GM19452 (cell line): ENCODE measurements at regions not wholly inside any gene's neighbourhood (a gene's known extent, or its start where the extent isn't known, plus 50 kb on each side); places are given as distances from the start of the nearest gene placed in this dataset.

Source experiments
- ATAC-seq: cut with Tn5 transposase; IDR thresholded peaks from one replicate; pipeline ENCODE4 v1.9.1; 2021; ENCODE audit not compliant: unreplicated experiment

DNA sequence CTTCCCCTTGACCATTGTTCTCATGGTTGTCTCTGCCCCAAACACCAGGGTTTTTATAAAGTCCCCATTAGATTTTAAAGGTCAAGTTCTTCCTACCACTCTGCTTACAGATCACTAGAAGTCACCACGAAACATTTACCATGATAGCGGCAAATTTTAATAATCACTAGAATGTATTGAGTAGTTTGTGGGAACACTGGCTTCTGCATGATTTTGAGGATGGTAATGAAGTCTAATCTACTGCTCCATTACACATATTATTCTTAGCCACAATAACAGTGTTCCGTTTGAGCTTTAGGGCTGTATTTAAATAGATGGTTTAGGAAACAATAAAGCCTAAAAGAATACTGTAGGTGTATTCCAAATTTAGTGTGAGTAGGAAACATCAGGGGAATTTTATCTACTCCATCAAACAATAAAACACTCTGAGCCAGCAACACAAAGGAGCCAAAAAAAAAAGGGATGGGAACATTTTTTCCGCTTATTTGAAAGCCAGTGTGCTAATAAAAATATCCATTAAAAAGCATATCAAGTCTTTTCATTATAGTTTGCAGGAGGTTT is 49.7 kb downstream of the KLF12 start:
- ATAC-seq = no peak

DNA sequence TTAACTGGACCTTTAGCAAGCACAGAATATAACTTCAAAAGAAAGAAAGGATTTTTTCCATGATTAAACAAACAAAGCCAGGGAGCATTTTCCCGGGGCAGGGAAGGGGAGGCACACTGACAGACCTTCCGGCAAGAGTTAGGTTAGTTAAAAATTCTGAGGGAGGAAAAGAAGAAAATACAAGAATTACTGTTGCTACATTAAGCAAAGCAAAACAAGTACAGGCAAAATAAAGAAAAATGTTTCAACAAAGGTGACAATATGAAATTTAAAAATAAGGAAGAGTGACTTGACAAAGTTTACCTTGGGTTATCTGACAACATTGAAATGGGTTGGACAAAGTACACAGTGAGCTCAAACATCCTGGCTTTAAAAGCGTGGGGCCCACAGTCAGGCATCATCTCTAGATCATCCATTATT is 51.5 kb downstream of the KLF12 start:
- no peak for ATAC-seq

DNA sequence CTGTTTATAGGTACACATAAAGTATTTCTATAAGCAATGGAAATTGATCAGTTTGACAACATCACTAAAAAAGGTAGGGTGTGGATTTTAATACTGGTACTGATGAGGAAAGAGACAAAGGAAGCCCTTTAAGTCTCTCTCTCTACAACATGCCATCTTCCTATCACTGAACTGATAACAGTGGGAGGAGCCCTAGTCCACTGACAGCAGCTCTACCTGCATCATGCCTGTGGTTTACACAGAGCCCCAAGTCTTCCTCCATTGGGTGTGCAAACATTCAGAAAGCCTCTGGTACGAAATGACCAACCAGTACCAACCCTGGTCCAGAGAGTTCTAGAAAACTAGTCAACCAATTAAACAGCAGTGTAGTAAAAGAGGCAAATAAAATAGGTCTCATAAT is 53.4 kb downstream of the KLF12 start:
- no peak for ATAC-seq

DNA sequence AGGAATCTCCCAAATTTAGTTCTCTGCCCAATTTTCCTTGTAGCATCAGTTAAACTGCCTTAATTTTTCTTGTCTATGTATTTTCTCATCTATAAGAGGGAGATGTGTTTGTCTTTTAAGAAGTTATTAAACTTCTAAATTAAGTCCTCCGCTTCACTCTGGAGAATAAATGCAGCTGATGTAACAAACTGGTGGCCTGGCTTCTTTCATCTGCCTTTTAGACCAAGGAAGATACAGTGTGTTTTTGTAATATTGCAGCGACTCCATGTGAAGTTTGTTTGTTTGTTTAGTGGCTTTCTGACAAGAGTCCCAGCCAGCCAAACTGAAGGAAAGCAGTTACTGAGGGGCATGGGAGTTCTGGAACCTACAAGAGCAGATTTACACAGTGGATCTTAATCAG is 56.4 kb downstream of the KLF12 start:
- ATAC-seq = no peak

DNA sequence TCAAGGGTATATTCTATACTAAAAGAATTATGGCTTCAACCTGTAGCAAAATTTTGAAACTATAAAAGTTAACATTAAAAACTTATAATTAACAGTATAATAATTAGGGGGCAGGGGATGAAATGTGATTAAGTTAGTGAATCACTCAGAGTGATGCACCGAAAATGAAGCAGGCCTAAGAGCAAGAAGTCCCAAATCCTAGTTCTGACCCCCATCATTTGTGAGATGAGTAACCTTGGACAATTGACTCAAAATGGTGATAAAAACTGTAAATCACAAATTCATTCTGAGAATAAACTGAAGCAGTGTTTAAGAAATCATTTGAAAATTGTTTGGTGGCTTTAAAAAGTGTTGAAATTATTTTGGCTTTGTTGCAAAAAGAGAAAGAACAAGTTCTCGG is 56.8 kb downstream of the KLF12 start:
- ATAC-seq = no peak

DNA sequence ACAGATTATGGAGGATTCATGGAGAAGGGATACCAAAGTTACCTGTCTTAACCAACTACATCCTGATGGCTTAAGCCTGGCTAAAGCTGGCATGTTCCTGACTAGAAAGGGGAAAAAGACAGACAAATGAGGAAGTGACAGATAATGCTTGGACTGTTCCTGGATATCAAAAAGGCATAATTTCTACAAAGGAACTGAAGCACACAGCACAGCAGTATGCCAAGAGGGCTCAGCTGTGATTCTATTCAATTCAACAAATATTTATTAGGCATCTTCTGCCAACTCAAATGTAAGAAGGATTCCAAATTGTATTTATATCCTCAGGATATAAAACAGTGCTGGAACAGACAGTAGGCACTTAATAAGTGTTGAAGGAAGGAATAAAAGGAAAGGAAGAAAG is 59.5 kb downstream of the KLF12 start:
- no peak for ATAC-seq

DNA sequence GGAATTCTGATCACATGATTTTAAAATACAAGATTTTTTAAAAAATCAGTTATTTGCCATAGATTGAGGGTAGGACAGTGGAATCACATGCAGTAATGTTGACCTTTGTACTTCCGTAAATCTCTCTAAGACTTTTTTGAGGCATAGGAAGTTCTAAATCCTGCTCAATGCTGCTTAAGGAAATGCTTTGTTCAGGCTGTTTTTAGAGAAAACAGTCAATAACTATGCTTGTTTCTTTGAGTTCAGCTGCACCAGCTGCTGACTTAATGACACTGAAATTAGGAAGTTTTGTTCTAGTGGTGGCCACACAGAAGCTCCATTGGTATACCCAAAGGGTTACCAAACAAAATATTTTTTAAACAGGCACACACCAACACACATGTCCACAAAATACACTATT is 60.9 kb downstream of the KLF12 start:
- no peak for ATAC-seq

DNA sequence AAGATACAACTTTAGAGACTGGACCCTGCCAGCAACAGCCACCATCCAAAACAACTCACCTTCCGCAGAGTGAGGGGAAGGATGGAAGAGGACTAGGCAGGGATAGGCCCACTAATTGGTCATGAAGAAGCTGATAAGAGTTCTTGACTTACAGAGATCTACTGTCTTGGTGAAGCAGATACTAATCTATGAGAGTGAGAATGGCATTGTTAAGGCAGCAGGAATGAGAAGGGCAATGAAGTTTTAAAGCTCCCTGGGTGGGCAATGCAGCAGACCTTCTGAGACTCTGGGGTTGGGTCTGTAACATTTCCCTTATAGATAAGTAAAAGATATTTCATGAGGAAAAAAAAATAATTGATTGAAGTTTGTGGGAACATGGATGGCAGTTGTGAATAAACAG is 63.7 kb downstream of the KLF12 start:
- no peak for ATAC-seq

DNA sequence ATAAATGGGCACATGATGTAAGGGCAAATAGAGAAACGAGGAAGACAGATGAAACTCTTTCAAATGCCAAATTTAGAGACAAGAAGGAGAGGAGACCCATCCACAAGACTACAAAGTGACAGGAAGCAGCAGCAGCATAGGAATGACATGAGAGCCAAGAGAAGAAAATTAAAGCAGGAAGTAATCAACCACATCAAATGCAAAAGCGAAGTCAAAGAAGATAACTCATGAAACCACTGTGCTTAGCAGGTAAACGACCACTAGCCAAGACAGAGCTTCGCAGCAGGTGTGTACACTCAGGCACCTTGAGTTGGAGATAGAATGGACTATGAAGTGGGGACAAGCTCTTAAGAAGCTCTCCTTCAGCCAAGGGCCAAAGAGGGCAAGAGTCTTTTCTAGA is 64.1 kb downstream of the KLF12 start:
- peak; percentile 52 for ATAC-seq

DNA sequence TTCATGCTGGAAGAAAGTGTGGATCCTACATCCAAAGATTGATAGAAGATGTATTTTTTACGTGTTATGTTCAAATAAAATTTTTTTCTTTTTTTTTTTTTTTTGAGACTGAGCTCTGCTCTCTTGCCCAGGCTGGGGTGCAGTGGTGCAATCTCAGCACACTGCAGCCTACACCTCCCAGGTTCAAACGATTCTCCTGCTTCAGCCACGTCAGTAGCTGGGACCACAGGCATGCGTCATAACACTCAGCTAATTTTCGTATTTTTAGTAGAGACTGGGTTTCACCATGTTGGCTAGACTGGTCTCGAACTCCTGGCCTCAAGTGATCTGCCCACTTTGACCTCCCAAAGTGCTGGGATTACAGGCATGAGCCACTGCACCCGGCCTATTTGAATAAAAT is 65.7 kb downstream of the KLF12 start:
- ATAC-seq = no peak

DNA sequence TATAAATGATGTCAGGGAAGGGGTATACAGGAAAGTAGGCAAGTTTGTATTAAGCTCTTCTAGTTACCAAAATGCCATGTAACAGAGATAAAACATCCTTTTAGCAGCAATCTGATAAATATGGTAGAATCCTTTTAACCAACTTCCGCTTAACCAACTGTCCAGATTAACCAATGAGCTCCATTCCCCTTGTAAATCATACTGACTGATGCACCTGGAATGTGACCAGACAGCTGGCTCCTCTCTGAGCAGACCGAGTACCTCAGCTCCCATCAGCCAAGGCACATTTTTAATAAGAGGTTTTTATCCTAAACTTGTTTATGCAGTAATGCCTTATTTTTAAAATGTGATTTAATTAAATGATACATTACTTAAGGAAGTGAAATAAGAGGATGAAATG is 66.4 kb downstream of the KLF12 start:
- ATAC-seq = no peak

DNA sequence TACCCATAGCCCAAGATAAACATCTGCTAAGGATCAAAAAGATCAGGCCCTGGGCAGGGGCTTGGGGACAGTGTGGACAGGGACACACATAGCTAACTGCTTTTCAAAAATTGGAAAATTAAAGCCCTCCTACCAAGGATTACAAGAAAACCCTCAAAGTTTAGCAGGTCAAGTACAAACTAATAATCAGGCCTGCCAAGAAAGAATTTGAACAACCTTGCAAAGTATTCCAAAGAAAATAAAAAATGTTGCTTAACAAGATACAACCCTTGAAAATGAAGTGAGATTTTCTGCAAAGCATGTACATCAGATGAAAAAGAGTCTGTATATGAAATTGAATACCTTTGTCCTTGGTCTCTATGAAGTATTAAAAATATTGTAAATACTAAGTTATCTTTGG is 67.3 kb downstream of the KLF12 start:
- ATAC-seq = no peak

DNA sequence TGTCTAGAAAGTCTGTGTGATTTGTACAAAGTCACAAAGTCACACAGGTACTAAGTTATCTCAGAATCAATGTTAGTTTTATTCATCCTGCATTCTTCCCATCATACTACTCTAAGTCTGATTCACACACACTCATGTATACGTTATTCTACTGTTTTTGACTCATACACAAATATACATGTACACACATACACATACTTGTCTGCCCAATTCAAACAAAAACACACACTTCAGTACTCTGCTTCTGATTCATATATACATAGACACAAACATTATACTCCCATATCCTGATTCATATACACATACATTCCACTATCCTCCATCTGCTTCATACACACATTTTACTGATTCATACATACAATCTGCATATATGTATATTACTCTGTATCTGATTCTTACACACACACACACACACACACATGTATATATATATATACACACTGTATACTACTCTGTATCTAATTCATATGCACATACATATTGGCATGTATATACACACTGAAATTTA is 69.3 kb downstream of the KLF12 start:
- ATAC-seq = no peak

DNA sequence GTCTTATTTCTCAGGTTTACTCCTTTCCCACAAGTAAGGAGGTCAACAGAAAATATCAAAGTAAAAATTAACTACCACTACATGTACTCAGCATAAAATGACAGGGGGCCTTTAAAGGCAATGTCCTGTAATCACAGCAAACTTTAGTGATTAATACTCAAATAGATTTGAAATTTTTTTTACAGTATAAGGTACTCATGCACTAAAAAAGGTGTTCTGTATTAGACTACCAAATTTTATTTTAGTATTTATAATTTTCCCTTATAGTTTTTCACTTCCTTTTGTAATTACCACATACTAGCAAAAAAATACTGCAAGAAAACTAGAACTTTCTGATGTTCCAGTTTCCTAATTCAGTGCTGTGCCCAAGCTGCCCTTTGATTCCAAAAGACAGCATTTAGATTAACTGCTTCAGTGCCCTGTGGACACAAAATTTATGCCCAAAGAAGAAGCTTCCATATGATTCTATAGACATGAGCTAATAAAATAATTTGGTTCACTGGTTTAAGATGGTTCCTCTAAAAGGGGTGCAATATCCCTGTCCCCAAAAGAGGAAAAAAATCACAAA is 70.6 kb downstream of the KLF12 start:
- ATAC-seq = no peak

DNA sequence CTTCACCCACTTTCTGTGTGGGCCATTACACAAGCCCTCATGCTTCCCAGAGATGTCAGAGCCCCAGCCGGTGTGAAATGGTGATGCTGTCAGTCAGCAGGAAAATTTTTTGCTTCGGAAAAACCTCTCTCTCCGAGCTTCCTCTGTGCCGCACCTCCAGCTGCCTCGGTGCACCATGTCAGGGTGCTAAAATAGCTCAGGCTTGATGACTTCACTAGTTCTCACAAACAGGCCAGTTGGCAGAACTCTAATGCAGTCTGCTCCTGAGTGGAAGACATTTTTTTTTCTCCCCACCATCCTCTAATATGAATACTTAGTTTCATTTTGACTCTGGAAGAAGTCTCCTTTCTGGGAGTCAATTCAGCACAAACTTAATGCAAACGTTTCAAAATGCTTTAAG is 71.3 kb downstream of the KLF12 start:
- ATAC-seq = peak; percentile 73

DNA sequence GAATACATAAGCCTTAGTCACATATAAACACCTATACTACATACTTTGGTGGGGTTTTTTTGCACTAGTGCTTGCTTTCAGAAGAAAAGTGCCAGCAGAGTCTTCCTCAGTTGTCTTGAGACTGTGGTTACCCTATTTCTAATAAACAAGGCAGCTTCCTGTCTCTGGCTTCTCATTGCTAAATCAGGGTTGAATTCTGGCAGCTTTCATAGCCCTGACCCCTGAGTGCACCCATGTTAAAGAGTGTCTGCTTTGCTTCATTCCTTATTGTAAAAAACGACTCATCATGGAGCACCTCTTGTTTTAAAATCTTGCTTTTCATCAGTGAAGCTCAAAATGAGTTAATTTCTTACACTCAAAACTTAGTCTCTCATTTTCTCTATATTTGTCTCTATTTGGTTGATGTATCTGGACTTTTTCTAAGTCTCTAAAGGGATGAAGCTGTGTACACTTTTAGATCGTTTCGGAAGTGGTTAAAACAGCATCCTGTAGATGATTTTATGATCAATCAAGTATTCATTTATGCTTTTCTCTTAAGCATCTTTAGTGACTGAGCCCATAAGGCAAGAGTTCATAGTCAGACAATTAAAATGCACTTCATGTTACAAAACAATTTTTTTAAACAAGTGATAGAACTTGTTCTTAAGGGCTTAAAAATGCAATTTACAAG is 72.1 kb downstream of the KLF12 start:
- ATAC-seq = peak; percentile 83

DNA sequence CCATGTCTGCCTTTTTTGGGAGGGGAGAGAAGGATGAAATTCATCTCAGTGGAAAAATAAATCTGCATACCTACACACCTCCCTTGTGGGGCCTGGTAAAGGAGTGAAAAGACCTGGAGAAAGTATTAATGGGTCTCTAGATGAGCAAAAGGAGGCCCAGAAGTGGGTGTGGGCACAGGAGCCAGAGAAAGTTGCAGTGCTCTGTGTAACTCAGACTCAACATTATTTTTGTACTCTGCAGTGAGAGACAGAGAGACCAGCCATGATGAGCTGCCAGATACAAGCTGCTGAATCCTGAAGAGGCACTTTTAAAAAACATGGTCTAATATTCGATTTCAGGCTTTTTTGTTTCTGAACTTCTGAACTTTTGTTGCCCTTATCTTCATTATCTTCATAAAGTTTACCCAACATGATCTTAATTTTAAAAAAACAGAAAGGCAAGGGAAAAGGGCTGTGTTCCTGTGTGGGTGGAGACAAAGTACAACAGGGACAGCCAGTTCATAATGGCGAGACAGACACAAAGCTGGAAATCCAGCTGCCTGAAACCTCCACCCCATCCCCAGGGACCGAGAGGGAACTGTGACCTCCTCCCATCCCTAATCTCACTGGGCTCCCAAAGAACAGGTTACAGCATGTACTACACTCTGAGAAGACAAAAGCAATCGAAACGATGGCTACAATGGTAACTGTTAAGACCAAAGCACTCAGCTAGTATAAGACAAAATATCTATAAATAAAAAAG is 77.2 kb downstream of the KLF12 start:
- ATAC-seq = no peak

DNA sequence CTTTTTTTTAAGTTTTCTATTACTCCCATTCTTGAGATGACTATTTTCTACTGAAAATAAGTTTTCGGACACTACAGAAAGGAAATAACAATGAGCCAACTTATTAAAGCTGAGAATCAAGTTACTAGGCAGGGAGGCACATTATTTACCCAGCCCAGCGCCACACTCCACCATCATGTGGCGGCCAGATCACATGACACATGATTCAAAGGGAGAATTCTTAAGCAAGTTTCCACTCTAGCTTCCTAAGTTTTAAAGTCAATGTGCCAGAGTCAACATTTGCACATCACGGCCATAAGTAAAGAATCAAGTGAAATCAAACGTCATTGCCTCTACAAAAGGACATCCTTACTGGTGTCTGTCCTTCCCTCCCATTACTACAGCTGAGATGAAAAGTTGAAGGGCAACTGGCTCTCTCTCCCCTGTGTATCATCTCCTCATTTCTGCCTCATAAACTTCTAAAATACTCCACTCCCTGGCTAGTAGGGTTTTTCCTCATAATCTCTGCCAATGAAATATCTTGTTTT is 81.7 kb downstream of the KLF12 start:
- no peak for ATAC-seq

DNA sequence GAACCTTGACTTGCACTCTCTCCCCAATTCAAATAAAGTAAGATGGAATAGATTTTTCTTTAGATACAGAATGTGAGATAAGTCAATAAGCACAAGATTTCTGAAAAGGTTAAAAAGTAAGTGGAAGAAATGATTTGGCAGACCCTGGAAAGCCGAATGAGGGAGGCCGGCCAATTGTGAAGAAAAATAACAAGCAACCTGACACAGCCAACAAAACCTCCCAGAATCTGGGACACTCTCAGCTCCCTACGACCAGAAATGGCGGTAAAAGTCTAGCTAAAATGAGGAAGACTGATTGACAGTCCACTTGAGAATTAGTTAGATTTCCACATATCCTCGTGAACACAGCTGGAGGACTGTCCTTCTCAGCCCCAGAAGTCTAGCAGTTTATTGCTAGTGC is 85.4 kb downstream of the KLF12 start:
- ATAC-seq = no peak

DNA sequence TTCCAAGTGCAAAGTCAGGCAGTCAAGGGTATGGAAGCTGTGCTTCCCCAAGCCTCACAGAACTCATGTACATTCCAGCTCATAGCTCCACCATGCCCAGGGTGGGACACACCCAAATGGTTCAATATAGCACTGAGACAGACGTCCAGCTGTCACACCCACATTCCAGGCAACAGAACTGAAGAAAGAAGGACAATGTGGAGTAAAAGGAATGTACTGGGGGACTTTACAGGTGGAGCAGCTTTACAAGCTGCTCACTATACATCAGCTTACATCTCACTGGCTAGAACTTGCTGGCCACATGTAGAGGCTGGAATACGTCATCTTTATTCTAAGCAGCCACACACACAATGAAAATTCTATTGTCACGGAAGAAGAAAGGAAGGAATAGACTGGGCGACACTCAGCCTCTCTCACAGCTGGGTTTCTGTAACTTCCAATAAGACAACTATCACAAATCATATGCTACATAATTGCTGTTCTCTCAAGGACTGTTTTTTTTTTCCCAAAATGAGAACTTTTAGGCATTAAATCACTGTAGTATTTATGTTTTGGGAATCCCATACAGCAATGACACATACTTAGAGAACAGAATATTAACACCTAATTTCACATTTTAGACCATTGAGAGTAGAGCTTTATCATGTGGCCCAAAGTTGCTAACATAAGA is 86.1 kb downstream of the KLF12 start:
- ATAC-seq = no peak

DNA sequence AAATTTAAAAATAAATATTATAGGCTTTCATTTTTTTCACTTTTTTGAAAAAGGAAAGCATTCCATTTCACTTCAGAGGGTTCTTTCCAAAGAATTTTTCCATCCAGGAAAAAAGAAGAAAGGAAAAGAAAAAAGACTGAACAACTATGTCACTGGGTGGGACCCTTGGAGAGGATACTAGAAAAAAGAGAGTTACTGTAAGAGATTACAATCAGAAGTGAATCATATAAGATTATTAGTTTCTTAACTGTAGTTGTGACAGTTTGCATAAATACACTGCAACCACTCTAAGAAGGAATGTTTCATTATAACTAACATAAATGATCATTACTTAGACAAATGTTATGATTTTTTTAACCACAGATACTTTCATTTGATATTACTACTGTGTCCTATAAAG is 87.8 kb downstream of the KLF12 start:
- no peak for ATAC-seq
